ENCODE measurements at regions not wholly inside any gene's neighbourhood (a gene's known extent, or its start where the extent isn't known, plus 50 kb on each side); places are given as distances from the start of the nearest gene placed in this dataset.

GRCh38 chr2:192277494-192278109 lies 82.9 kb upstream of the TMEFF2 start:
- Histone ChIP-seq H3K27me3 (no peaks in the 10 kb centered on the region), H3K36me3 (no peaks in the 10 kb centered on the region), H3K9me3 (no peaks in the 10 kb centered on the region), H3K4me1 (ENCODE audit: control insufficient read depth in 1 of 2, insufficient read depth in 1 of 2, low read depth in 1 of 2, low read length in 1 of 2) (no peaks in the 10 kb centered on the region), H3K27ac (no peak overlapping the region), H3K4me3 (ENCODE audit: low read depth in 1 of 2, low read length in 1 of 2) (no peak overlapping the region)
- TF ChIP-seq CTCF (IDR thresholded peaks at IDR 0.05): no peak

- Histone ChIP-seq H3K27me3 (no peaks in the 10 kb centered on the region), H3K9me3 (no peaks in the 10 kb centered on the region), H3K36me3 (no peaks in the 10 kb centered on the region), H3K27ac (no peak overlapping the region), H3K4me1 (ENCODE audit: control insufficient read depth in 1 of 2, insufficient read depth in 1 of 2, low read depth in 1 of 2, low read length in 1 of 2) (no peaks in the 10 kb centered on the region), H3K4me3 (ENCODE audit: low read depth in 1 of 2, low read length in 1 of 2) (no peak overlapping the region)
- no peak for TF ChIP-seq CTCF (IDR thresholded peaks at IDR 0.05)
Observed at GRCh38 chr2:192275632-192276031, 80.9 kb upstream of the TMEFF2 start.

- H3K9me3 ChIP-seq: no peaks in the 10 kb centered on the region
- H3K27me3 ChIP-seq: no peaks in the 10 kb centered on the region
- no peaks in the 10 kb centered on the region for H3K36me3 ChIP-seq
- no peak overlapping the region for H3K27ac ChIP-seq
- no peak for TF ChIP-seq CTCF (IDR thresholded peaks at IDR 0.05)
- no peak overlapping the region for H3K4me3 ChIP-seq (ENCODE audit: low read depth in 1 of 2, low read length in 1 of 2)
- H3K4me1 ChIP-seq (ENCODE audit: control insufficient read depth in 1 of 2, insufficient read depth in 1 of 2, low read depth in 1 of 2, low read length in 1 of 2): no peaks in the 10 kb centered on the region
Observed at GRCh38 chr2:192267484-192267883, 72.8 kb upstream of the TMEFF2 start.

- no peak for TF ChIP-seq CTCF (IDR thresholded peaks at IDR 0.05)
- H3K27ac ChIP-seq: no peak overlapping the region
- H3K27me3 ChIP-seq: no peaks in the 10 kb centered on the region
- H3K4me3 ChIP-seq (ENCODE audit: low read depth in 1 of 2, low read length in 1 of 2): no peak overlapping the region
- H3K36me3 ChIP-seq: no peaks in the 10 kb centered on the region
- no peaks in the 10 kb centered on the region for H3K4me1 ChIP-seq (ENCODE audit: control insufficient read depth in 1 of 2, insufficient read depth in 1 of 2, low read depth in 1 of 2, low read length in 1 of 2)
- no peaks in the 10 kb centered on the region for H3K9me3 ChIP-seq
Observed at GRCh38 chr2:192265751-192266150, 71.0 kb upstream of the TMEFF2 start.

GRCh38 chr2:192254444-192254843 lies 59.7 kb upstream of the TMEFF2 start:
- no peaks in the 10 kb centered on the region for H3K36me3 ChIP-seq
- TF ChIP-seq CTCF (IDR thresholded peaks at IDR 0.05): no peak
- H3K27ac ChIP-seq: no peak overlapping the region
- no peak overlapping the region for H3K4me3 ChIP-seq (ENCODE audit: low read depth in 1 of 2, low read length in 1 of 2)
- no peaks in the 10 kb centered on the region for H3K9me3 ChIP-seq
- no peaks in the 10 kb centered on the region for H3K4me1 ChIP-seq (ENCODE audit: control insufficient read depth in 1 of 2, insufficient read depth in 1 of 2, low read depth in 1 of 2, low read length in 1 of 2)
- H3K27me3 ChIP-seq: no peaks in the 10 kb centered on the region

- no peaks in the 10 kb centered on the region for H3K27me3 ChIP-seq
- TF ChIP-seq CTCF (IDR thresholded peaks at IDR 0.05): no peak
- H3K36me3 ChIP-seq: no peaks in the 10 kb centered on the region
- H3K27ac ChIP-seq: no peak overlapping the region
- H3K4me3 ChIP-seq (ENCODE audit: low read depth in 1 of 2, low read length in 1 of 2): no peak overlapping the region
- H3K4me1 ChIP-seq (ENCODE audit: control insufficient read depth in 1 of 2, insufficient read depth in 1 of 2, low read depth in 1 of 2, low read length in 1 of 2): no peaks in the 10 kb centered on the region
- no peaks in the 10 kb centered on the region for H3K9me3 ChIP-seq
Observed at GRCh38 chr2:192253692-192254091, 59.0 kb upstream of the TMEFF2 start.
